ENCODE measurements at regions not wholly inside any gene's neighbourhood (a gene's known extent, or its start where the extent isn't known, plus 50 kb on each side); places are given as distances from the start of the nearest gene placed in this dataset.

DNA sequence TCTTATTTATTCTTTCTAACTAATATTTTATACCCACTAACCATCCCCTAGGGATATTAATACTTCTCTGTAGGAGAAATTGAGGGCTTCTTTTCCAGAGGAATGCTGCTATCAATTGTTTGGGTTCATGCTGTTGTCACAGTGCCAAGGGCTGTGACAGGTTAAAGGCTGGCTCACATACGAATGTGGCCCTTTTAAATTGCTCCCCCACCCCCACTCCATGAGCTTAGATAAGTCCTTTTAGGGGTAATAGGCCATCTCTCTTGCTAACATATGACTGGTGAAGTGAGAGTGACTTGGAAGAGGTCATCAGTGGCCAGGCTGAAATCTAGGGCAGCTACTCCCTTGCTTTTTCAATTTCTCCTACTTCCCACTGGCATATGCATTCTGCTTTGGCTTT lies 121.9 kb upstream of the DPH6 start:
- intact Hi-C loops (cut with micrococcal nuclease), result no loop called here
- H3K4me1 ChIP-seq (ENCODE audit: control insufficient read depth in 2 of 2, insufficient read depth in 2 of 2, low read length in 2 of 2), result peaks cover 0 to 2% of the 10 kb centered on the region in 2 donors
- POLR2A ChIA-PET, result no interaction called here

DNA sequence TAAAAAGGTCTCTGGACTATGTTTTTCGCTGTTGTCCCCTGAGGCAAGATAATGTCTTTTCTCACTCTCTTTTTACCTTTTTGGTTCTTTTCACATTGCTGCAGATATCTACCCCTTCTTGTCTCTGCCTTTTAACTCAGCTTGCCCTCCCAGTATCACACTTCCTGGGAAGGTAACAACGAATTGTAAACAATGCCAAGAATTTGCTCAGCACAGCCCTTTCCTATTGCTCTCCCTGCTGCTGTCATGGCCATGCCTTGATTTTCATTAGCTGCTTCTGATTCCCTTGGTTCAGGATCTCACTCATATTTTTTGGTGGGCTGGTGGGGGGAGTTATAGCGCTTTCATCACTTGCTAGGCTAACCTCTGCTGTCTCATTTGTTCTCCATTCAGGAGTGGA lies 123.1 kb upstream of the DPH6 start:
- H3K4me3 ChIP-seq (ENCODE audit: control extremely low read depth in 1 of 5, extremely low read depth in 1 of 5, insufficient read depth in 1 of 5, low read depth in 2 of 5, low read length in 4 of 5), result no peak overlapping the region
- H3K4me2 ChIP-seq (replicated peaks; ENCODE audit: low read depth, low read length, poor library complexity, severe bottlenecking), result no peak overlapping the region
- no peak overlapping the region for H3K9ac ChIP-seq (ENCODE audit: low read length)
- DNase-seq, result no peak
- H3K27me3 ChIP-seq (replicated peaks in 1 of 4; ENCODE audit: control extremely low read depth in 1 of 4, control insufficient read depth in 3 of 4, insufficient read depth in 4 of 4, low read length in 3 of 4), result no peaks in the 10 kb centered on the region
- no peak overlapping the region for H3K27ac ChIP-seq (ENCODE audit: low read length in 2 of 2)
- Mint-ChIP-seq H3K4me3 (no peak overlapping the region), H3K27me3 (no peaks in the 10 kb centered on the region), H3K9me3 (ENCODE audit: insufficient read depth) (no peaks in the 10 kb centered on the region), H3K27ac (no peak overlapping the region), H3K4me1 (peaks cover 4% of the 10 kb centered on the region)
- intact Hi-C loops (cut with micrococcal nuclease), result no loop called here
- CTCF ChIA-PET, result no interaction called here
- H3K9me3 ChIP-seq (ENCODE audit: control extremely low read depth in 1 of 3, control insufficient read depth in 2 of 3, insufficient read depth in 1 of 3, low read length in 2 of 3), result no peaks in the 10 kb centered on the region
- no peaks in the 10 kb centered on the region for H4K20me1 ChIP-seq (ENCODE audit: control insufficient read depth, insufficient read depth, low read length, poor library complexity, severe bottlenecking)
- POLR2A ChIA-PET, result no interaction called here
- no peaks in the 10 kb centered on the region for H3K79me2 ChIP-seq (ENCODE audit: control insufficient read depth, insufficient read depth, low read length)
- no peak for TF ChIP-seq EZH2 (IDR thresholded peaks at IDR 0.05; ENCODE audit: borderline replicate concordance, insufficient read depth, low read depth, low read length, poor library complexity, severe bottlenecking)
- TF ChIP-seq, protein P1, sequence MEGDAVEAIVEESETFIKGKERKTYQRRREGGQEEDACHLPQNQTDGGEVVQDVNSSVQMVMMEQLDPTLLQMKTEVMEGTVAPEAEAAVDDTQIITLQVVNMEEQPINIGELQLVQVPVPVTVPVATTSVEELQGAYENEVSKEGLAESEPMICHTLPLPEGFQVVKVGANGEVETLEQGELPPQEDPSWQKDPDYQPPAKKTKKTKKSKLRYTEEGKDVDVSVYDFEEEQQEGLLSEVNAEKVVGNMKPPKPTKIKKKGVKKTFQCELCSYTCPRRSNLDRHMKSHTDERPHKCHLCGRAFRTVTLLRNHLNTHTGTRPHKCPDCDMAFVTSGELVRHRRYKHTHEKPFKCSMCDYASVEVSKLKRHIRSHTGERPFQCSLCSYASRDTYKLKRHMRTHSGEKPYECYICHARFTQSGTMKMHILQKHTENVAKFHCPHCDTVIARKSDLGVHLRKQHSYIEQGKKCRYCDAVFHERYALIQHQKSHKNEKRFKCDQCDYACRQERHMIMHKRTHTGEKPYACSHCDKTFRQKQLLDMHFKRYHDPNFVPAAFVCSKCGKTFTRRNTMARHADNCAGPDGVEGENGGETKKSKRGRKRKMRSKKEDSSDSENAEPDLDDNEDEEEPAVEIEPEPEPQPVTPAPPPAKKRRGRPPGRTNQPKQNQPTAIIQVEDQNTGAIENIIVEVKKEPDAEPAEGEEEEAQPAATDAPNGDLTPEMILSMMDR (IDR thresholded peaks at IDR 0.05), result no peak
- no peak overlapping the region for H2AFZ ChIP-seq (ENCODE audit: insufficient read depth, low read depth, low read length, poor library complexity, severe bottlenecking)
- ATAC-seq (ENCODE audit: low read depth), result no peak
- H3K4me1 ChIP-seq (ENCODE audit: control insufficient read depth in 2 of 2, insufficient read depth in 2 of 2, low read length in 2 of 2), result peaks cover 0 to 6% of the 10 kb centered on the region in 2 donors
- H3K36me3 ChIP-seq (replicated peaks in 1 of 2; ENCODE audit: control extremely low read depth in 1 of 2, control insufficient read depth in 1 of 2, extremely low read depth in 1 of 2, insufficient read depth in 2 of 2, low read length in 1 of 2), result no peaks in the 10 kb centered on the region
- 75% methylated on average over 1 of the region's 3 CpGs for WGBS (ENCODE audit: insufficient coverage)

More for the DNA sequence above, 121.9 kb upstream of the DPH6 start:
- H3K4me3 Mint-ChIP-seq, result no peak overlapping the region
- Histone ChIP-seq H3K27ac (ENCODE audit: low read length in 2 of 2) (no peak overlapping the region), H3K9me3 (ENCODE audit: control extremely low read depth in 1 of 3, control insufficient read depth in 2 of 3, insufficient read depth in 1 of 3, low read length in 2 of 3) (no peaks in the 10 kb centered on the region), H4K20me1 (ENCODE audit: control insufficient read depth, insufficient read depth, low read length, poor library complexity, severe bottlenecking) (no peaks in the 10 kb centered on the region), H3K27me3 (replicated peaks in 1 of 4; ENCODE audit: control extremely low read depth in 1 of 4, control insufficient read depth in 3 of 4, insufficient read depth in 4 of 4, low read length in 3 of 4) (no peaks in the 10 kb centered on the region), H3K4me3 (ENCODE audit: control extremely low read depth in 1 of 5, extremely low read depth in 1 of 5, insufficient read depth in 1 of 5, low read depth in 2 of 5, low read length in 4 of 5) (no peak overlapping the region), H3K36me3 (replicated peaks in 1 of 2; ENCODE audit: control extremely low read depth in 1 of 2, control insufficient read depth in 1 of 2, extremely low read depth in 1 of 2, insufficient read depth in 2 of 2, low read length in 1 of 2) (no peaks in the 10 kb centered on the region), H3K9ac (ENCODE audit: low read length) (no peak overlapping the region), H3K4me2 (replicated peaks; ENCODE audit: low read depth, low read length, poor library complexity, severe bottlenecking) (no peak overlapping the region), H2AFZ (ENCODE audit: insufficient read depth, low read depth, low read length, poor library complexity, severe bottlenecking) (no peak overlapping the region), H3K79me2 (ENCODE audit: control insufficient read depth, insufficient read depth, low read length) (no peaks in the 10 kb centered on the region)
- peaks cover 2% of the 10 kb centered on the region for H3K4me1 Mint-ChIP-seq
- ATAC-seq (ENCODE audit: low read depth) (no peak), DNase-seq (no peak)
- H3K27ac Mint-ChIP-seq, result no peak overlapping the region
- WGBS (ENCODE audit: insufficient coverage), result no CpG with 5 or more reads among the region's 1 CpG
- no peaks in the 10 kb centered on the region for H3K27me3 Mint-ChIP-seq
- CTCF ChIA-PET, result no interaction called here
- TF ChIP-seq, protein P1 (IDR thresholded peaks at IDR 0.05), result no peak
- no peak for TF ChIP-seq EZH2 (IDR thresholded peaks at IDR 0.05; ENCODE audit: borderline replicate concordance, insufficient read depth, low read depth, low read length, poor library complexity, severe bottlenecking)
- H3K9me3 Mint-ChIP-seq (ENCODE audit: insufficient read depth), result no peaks in the 10 kb centered on the region
